ENCODE measurements at regions not wholly inside any gene's neighbourhood (a gene's known extent, or its start where the extent isn't known, plus 50 kb on each side); places are given as distances from the start of the nearest gene placed in this dataset.
A peak's percentile ranks its signal among the peaks of the same experiment; 100 is the strongest.

- 84 to 86% methylated on average over 5 of the region's 5 CpGs for WGBS, 2 donors
- no peak for DNase-seq
- intact Hi-C loops (cut with DNase I) = no loop called here
- Histone ChIP-seq H3K27me3 (no peaks in the 10 kb centered on the region), H3K27ac (no peak overlapping the region), H3K4me3 (no peak overlapping the region), H3K36me3 (no peaks in the 10 kb centered on the region), H3K4me1 (peaks cover 0 to 41% (median 29%) of the 10 kb centered on the region in 4 donors), H3K9me3 (no peaks in the 10 kb centered on the region)
- no peak for TF ChIP-seq EP300 (IDR thresholded peaks at IDR 0.05)
- TF ChIP-seq POLR2AphosphoS5 (IDR thresholded peaks at IDR 0.05) = no peak
- TF ChIP-seq POLR2A (IDR thresholded peaks at IDR 0.05) = no peak
- no peak for TF ChIP-seq CTCF (IDR thresholded peaks at IDR 0.05)
Observed at GRCh38 chr5:61901997-61902396, 404.0 kb upstream of the KIF2A start.

- H3K27me3 ChIP-seq = no peaks in the 10 kb centered on the region
- no peak for TF ChIP-seq POLR2AphosphoS5 (IDR thresholded peaks at IDR 0.05)
- TF ChIP-seq CTCF (IDR thresholded peaks at IDR 0.05) = no peak
- TF ChIP-seq POLR2A (IDR thresholded peaks at IDR 0.05) = no peak
- no peak for TF ChIP-seq EP300 (IDR thresholded peaks at IDR 0.05)
- no peak overlapping the region for H3K4me3 ChIP-seq
- no peaks in the 10 kb centered on the region for H3K36me3 ChIP-seq
- intact Hi-C loops (cut with DNase I) = no loop called here
- 79 to 83% methylated on average over 1 of the region's 1 CpG for WGBS, 2 donors
- no peaks in the 10 kb centered on the region for H3K9me3 ChIP-seq
- H3K4me1 ChIP-seq = peaks cover 0 to 44% (median 30%) of the 10 kb centered on the region in 4 donors
- H3K27ac ChIP-seq = peak overlapping the region in 3 of 4 donors; percentile 39 to 64 (median 43)
- no peak for DNase-seq
Observed at GRCh38 chr5:61904730-61905129, 401.3 kb upstream of the KIF2A start.

- no peak for DNase-seq
- Histone ChIP-seq H3K36me3 (no peaks in the 10 kb centered on the region), H3K4me3 (no peak overlapping the region), H3K4me1 (peaks cover 0 to 44% (median 30%) of the 10 kb centered on the region in 4 donors), H3K27ac (peak overlapping the region in 3 of 4 donors; percentile 39 to 64 (median 43)), H3K9me3 (no peaks in the 10 kb centered on the region), H3K27me3 (no peaks in the 10 kb centered on the region)
- TF ChIP-seq CTCF (IDR thresholded peaks at IDR 0.05) = no peak
- peak; percentile 62 to 83 (median 80) for TF ChIP-seq POLR2AphosphoS5 (IDR thresholded peaks at IDR 0.05)
- no peak for TF ChIP-seq POLR2A (IDR thresholded peaks at IDR 0.05)
- TF ChIP-seq EP300 (IDR thresholded peaks at IDR 0.05) = peak in 3 of 4 donors; percentile 19 to 43 (median 22)
- 71 to 77% methylated on average over 3 of the region's 3 CpGs for WGBS, 2 donors
- intact Hi-C loops (cut with DNase I) = no loop called here
Observed at GRCh38 chr5:61905613-61906012, 400.4 kb upstream of the KIF2A start.

GRCh38 chr5:61906820-61907219 lies 399.2 kb upstream of the KIF2A start:
- peak overlapping the region in 1 of 4 donors; percentile 64 for H3K27ac ChIP-seq
- H3K4me3 ChIP-seq = no peak overlapping the region
- no peaks in the 10 kb centered on the region for H3K36me3 ChIP-seq
- DNase-seq = no peak
- H3K4me1 ChIP-seq = peaks cover 0 to 44% (median 30%) of the 10 kb centered on the region in 4 donors
- no peak for TF ChIP-seq CTCF (IDR thresholded peaks at IDR 0.05)
- no peak for TF ChIP-seq POLR2AphosphoS5 (IDR thresholded peaks at IDR 0.05)
- no peak for TF ChIP-seq POLR2A (IDR thresholded peaks at IDR 0.05)
- no peak for TF ChIP-seq EP300 (IDR thresholded peaks at IDR 0.05)
- WGBS, 2 donors = 80 to 83% methylated on average over 5 of the region's 5 CpGs
- H3K27me3 ChIP-seq = no peaks in the 10 kb centered on the region
- intact Hi-C loops (cut with DNase I) = no loop called here
- no peaks in the 10 kb centered on the region for H3K9me3 ChIP-seq

GRCh38 chr5:61907995-61908394 lies 398.0 kb upstream of the KIF2A start:
- Histone ChIP-seq H3K4me3 (no peak overlapping the region), H3K4me1 (peaks cover 0 to 40% (median 28%) of the 10 kb centered on the region in 4 donors), H3K27me3 (no peaks in the 10 kb centered on the region), H3K36me3 (no peaks in the 10 kb centered on the region), H3K27ac (no peak overlapping the region), H3K9me3 (peaks cover 0 to 8% (median 2%) of the 10 kb centered on the region in 4 donors)
- WGBS, 2 donors = 91 to 94% methylated on average over 4 of the region's 4 CpGs
- DNase-seq = no peak
- intact Hi-C loops (cut with DNase I) = no loop called here
- TF ChIP-seq EP300 (IDR thresholded peaks at IDR 0.05) (no peak), CTCF (IDR thresholded peaks at IDR 0.05) (no peak), POLR2A (IDR thresholded peaks at IDR 0.05) (no peak), POLR2AphosphoS5 (IDR thresholded peaks at IDR 0.05) (no peak)

Measured in sigmoid colon (tissue), 6 donors.